GM21529 (cell line): ENCODE measurements at regions not wholly inside any gene's neighbourhood (a gene's known extent, or its start where the extent isn't known, plus 50 kb on each side); places are given as distances from the start of the nearest gene placed in this dataset.
A peak's percentile ranks its signal among the peaks of the same experiment; 100 is the strongest.

ENCODE experiments used
- ATAC-seq: cut with Tn5 transposase; IDR thresholded peaks from one replicate; pipeline ENCODE4 v1.9.1; 2021; ENCODE audit not compliant: unreplicated experiment

GRCh38 chr2:180169474-180169873 lies 162.4 kb upstream of the CWC22 start:
- ATAC-seq = no peak

- no peak for ATAC-seq
Measured at GRCh38 chr2:180161415-180161814, 154.3 kb upstream of the CWC22 start.

GRCh38 chr2:180159921-180160320 lies 152.8 kb upstream of the CWC22 start:
- ATAC-seq = no peak

- no peak for ATAC-seq
Measured at GRCh38 chr2:180158961-180159360, 151.9 kb upstream of the CWC22 start.

- ATAC-seq = no peak
Measured at GRCh38 chr2:180156651-180157050, 149.6 kb upstream of the CWC22 start.

GRCh38 chr2:180150606-180151005 lies 143.5 kb upstream of the CWC22 start:
- ATAC-seq = no peak

- no peak for ATAC-seq
Measured at GRCh38 chr2:180146541-180146940, 139.4 kb upstream of the CWC22 start.

GRCh38 chr2:180146114-180146513 lies 139.0 kb upstream of the CWC22 start:
- ATAC-seq = no peak

GRCh38 chr2:180145163-180145562 lies 138.1 kb upstream of the CWC22 start:
- ATAC-seq = no peak

GRCh38 chr2:180144338-180144813 lies 137.3 kb upstream of the CWC22 start:
- ATAC-seq = no peak

- no peak for ATAC-seq
Measured at GRCh38 chr2:180143633-180144337, 136.7 kb upstream of the CWC22 start.

- no peak for ATAC-seq
Measured at GRCh38 chr2:180141600-180141999, 134.5 kb upstream of the CWC22 start.

GRCh38 chr2:180133736-180134135 lies 126.6 kb upstream of the CWC22 start:
- no peak for ATAC-seq

GRCh38 chr2:180130403-180130802 lies 123.3 kb upstream of the CWC22 start:
- ATAC-seq = no peak

- ATAC-seq = no peak
Measured at GRCh38 chr2:180128861-180129260, 121.8 kb upstream of the CWC22 start.

- peak; percentile 85 for ATAC-seq
Measured at GRCh38 chr2:180125245-180125962, 118.3 kb upstream of the CWC22 start.

- ATAC-seq = peak; percentile 64
Measured at GRCh38 chr2:180124273-180125139, 117.4 kb upstream of the CWC22 start.

GRCh38 chr2:180122874-180123273 lies 115.8 kb upstream of the CWC22 start:
- no peak for ATAC-seq

GRCh38 chr2:180115675-180116074 lies 108.6 kb upstream of the CWC22 start:
- ATAC-seq = no peak

GRCh38 chr2:180115269-180115668 lies 108.2 kb upstream of the CWC22 start:
- ATAC-seq = no peak

- ATAC-seq = no peak
Measured at GRCh38 chr2:180111901-180112300, 104.8 kb upstream of the CWC22 start.
